ENCODE measurements at regions not wholly inside any gene's neighbourhood (a gene's known extent, or its start where the extent isn't known, plus 50 kb on each side); places are given as distances from the start of the nearest gene placed in this dataset.

DNA sequence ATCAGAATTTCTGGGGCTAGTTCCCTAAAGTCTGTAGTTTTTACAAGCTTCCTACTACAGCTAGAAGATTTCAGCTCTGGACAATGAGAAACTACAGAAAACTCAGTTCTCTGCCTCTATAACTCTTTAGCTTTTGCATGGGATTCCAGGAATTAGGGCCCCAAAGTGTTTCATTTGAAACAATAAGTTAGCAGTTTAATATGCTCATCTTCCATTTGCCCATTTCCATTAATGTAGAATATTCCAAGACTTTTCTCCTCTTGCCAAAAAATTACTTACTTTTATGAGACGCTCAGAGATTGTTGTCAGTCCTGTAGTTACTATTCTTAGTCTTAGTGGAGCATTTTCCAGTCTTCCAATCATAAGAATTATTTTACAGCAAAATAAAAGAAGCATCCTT is 719.9 kb downstream of the ADGRL2 start:
- TF ChIP-seq, protein P1, sequence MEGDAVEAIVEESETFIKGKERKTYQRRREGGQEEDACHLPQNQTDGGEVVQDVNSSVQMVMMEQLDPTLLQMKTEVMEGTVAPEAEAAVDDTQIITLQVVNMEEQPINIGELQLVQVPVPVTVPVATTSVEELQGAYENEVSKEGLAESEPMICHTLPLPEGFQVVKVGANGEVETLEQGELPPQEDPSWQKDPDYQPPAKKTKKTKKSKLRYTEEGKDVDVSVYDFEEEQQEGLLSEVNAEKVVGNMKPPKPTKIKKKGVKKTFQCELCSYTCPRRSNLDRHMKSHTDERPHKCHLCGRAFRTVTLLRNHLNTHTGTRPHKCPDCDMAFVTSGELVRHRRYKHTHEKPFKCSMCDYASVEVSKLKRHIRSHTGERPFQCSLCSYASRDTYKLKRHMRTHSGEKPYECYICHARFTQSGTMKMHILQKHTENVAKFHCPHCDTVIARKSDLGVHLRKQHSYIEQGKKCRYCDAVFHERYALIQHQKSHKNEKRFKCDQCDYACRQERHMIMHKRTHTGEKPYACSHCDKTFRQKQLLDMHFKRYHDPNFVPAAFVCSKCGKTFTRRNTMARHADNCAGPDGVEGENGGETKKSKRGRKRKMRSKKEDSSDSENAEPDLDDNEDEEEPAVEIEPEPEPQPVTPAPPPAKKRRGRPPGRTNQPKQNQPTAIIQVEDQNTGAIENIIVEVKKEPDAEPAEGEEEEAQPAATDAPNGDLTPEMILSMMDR (IDR thresholded peaks at IDR 0.05; ENCODE audit: low read depth, low read length) = no peak
- DNase-seq (ENCODE audit: extremely low read depth, low read depth) = no peak

DNA sequence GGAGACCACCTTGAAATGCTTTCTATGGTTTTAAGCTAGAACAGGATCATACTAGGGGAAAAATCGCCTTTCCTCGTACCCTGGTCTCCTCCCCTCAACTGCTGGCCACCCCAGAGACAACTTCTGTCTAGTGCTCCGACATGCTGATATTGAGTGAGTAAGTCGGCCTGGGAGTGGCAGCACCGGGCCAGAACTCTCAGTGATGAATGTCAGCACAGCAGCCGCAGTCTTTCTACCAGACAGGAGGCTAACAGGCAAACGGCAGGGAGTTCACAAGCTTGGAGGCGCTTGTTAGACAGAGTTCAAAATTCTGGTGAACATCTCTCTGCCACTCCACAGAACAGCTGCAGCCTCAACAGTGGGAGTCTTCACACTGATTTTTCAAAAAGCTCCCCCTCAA is 716.9 kb downstream of the ADGRL2 start:
- TF ChIP-seq, protein P1 (IDR thresholded peaks at IDR 0.05; ENCODE audit: low read depth, low read length) = peak; percentile 16
- DNase-seq (ENCODE audit: extremely low read depth, low read depth) = no peak

- DNase-seq (ENCODE audit: extremely low read depth, low read depth) = no peak
- TF ChIP-seq, protein P1 (IDR thresholded peaks at IDR 0.05; ENCODE audit: low read depth, low read length) = no peak
These were observed 714.9 kb downstream of the ADGRL2 start for GRCh38 chr1:82515650-82516049.

- TF ChIP-seq, protein P1 (IDR thresholded peaks at IDR 0.05; ENCODE audit: low read depth, low read length) = no peak
- no peak for DNase-seq (ENCODE audit: extremely low read depth, low read depth)
These were observed 710.7 kb downstream of the ADGRL2 start for GRCh38 chr1:82511441-82511840.

DNA sequence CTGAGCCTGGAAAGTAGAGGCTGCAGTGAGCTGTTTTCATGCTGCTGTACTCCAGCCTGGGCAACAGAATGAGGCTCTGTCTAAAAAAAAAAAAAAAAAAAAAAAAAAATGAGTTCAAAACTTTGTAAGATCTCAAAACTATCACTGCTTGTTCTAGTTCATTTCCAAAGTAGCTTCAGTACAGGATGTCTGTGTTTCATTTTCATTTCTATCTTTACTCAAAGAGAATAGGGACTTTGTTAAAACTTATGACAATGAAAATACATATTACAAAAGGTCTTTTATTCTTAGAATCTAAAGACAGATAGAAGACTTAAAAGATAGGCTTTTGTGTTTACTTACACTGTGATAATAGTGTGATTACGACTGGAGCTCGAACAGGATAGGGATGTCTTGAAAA is 709.7 kb downstream of the ADGRL2 start:
- DNase-seq (ENCODE audit: extremely low read depth, low read depth) = no peak

GRCh38 chr1:82507011-82507410 is 706.3 kb downstream of the ADGRL2 start:
- TF ChIP-seq, protein P1 (IDR thresholded peaks at IDR 0.05; ENCODE audit: low read depth, low read length) = no peak
- DNase-seq (ENCODE audit: extremely low read depth, low read depth) = no peak

More for the DNA sequence above, 709.7 kb downstream of the ADGRL2 start:
- TF ChIP-seq, protein P1 (IDR thresholded peaks at IDR 0.05; ENCODE audit: low read depth, low read length) = no peak

DNA sequence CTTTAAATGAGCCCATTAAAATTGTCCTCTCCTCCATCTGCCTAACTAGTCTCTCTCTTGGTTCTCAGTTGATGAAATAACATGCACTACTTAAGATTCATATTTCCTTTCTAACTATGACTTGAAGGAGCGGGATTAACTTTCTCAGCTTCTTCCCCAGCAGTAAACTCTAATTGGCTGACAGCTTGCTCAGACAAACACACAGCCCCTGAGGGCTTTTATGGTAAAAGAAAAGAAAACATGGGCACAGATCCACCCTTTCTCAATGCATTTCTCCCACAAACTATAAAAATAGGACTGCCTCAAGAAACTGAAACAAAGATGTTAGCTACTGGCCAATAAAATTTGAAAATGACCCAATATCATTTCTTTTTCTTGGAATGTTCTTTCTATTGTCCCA is 703.1 kb downstream of the ADGRL2 start:
- TF ChIP-seq, protein P1 (IDR thresholded peaks at IDR 0.05; ENCODE audit: low read depth, low read length) = no peak
- no peak for DNase-seq (ENCODE audit: extremely low read depth, low read depth)

All from AG09319 (cell line).